AG04450 (cell line): ENCODE measurements at regions not wholly inside any gene's neighbourhood (a gene's known extent, or its start where the extent isn't known, plus 50 kb on each side); places are given as distances from the start of the nearest gene placed in this dataset.

Experiments
- CTCF ChIA-PET: fragments of 300-600, 350-600 bp; formaldehyde crosslinking; extraction: SDS; loops from one replicate; lab custom pipeline; 2022; ENCODE audit warnings: antibody characterized with exemption, inconsistent platforms; lab: Charles Lee
- POLR2A ChIA-PET: fragments of 350-600 bp; formaldehyde crosslinking; extraction: SDS; loops from one replicate; lab custom pipeline; 2021; ENCODE audit warnings: antibody characterized with exemption, inconsistent platforms; lab: Yijun Ruan, JAX
- DNase-seq: peaks from one replicate; pipeline ENCODE4 v3.0.0-alpha.2; 2011; ENCODE audit warnings: low read depth, low spot score
- H3K27ac ChIP-seq: one replicate; pipeline ENCODE4 v1.5.1; 2012; ENCODE audit warnings: low read depth, low read length, control low read depth
- H3K27me3 ChIP-seq: one replicate; pipeline ENCODE4 v1.6.0; 2012; ENCODE audit warnings: low read length; ENCODE audit not compliant: control insufficient read depth, insufficient read depth
- H3K4me3 ChIP-seq: 2 replicates; pipeline ENCODE4 v1.5.1; 2011; ENCODE audit warnings: mild to moderate bottlenecking, low read depth, low read length, control low read depth
- H3K9me3 ChIP-seq: 2 replicates; pipeline ENCODE4 v1.5.1; 2012; ENCODE audit warnings: low read length; ENCODE audit not compliant: control insufficient read depth, insufficient read depth
- TF ChIP-seq, protein P1 (sequence below): IDR thresholded peaks from 2 replicates; pipeline ENCODE4 v1.5.1; 2011; ENCODE audit warnings: low read depth, low read length, control low read depth, inconsistent platforms

DNA sequence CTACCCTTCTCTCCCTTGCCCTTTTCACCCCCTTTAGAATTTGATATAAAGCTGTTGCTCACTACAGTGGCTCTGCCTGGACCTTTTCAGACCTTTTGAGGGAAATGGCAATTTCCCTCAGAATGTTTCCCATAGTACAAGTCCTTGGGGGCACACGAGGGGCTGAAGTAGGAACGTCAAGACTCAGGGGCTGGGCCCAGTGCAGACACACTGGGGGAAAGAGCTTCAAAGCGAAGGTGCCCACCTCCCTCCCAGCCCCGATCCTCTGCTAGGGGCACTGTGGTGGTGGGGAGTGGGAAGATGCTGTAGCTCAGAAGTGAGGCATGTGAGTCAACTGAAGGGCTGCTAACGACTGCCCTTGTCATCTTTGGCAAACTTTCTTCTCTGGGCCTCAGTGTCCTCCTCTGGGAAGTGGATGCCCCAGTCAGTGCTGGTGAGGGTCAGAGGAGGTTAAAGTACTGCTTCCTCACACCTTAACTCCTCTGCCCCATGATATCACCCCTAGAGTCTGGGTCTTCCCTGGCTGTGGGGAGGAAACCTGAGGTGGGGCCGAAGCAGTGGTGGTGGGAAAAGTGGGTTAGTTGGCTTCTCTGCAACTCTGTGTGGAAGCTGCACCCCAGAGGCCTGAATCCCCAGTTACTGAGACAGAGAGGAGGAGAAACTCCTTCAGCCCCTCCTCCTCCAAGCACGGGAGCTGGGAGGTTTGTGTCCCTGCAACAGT, 425.3 kb upstream of the B3GAT1 start:
- TF ChIP-seq, protein P1, sequence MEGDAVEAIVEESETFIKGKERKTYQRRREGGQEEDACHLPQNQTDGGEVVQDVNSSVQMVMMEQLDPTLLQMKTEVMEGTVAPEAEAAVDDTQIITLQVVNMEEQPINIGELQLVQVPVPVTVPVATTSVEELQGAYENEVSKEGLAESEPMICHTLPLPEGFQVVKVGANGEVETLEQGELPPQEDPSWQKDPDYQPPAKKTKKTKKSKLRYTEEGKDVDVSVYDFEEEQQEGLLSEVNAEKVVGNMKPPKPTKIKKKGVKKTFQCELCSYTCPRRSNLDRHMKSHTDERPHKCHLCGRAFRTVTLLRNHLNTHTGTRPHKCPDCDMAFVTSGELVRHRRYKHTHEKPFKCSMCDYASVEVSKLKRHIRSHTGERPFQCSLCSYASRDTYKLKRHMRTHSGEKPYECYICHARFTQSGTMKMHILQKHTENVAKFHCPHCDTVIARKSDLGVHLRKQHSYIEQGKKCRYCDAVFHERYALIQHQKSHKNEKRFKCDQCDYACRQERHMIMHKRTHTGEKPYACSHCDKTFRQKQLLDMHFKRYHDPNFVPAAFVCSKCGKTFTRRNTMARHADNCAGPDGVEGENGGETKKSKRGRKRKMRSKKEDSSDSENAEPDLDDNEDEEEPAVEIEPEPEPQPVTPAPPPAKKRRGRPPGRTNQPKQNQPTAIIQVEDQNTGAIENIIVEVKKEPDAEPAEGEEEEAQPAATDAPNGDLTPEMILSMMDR: no peak
- CTCF ChIA-PET: no interaction called here
- no peak for DNase-seq
- no peak overlapping the region for H3K4me3 ChIP-seq
- H3K27me3 ChIP-seq: no peaks in the 10 kb centered on the region
- POLR2A ChIA-PET: no interaction called here
- no peak overlapping the region for H3K27ac ChIP-seq
- H3K9me3 ChIP-seq: peaks cover 38% of the 10 kb centered on the region

DNA sequence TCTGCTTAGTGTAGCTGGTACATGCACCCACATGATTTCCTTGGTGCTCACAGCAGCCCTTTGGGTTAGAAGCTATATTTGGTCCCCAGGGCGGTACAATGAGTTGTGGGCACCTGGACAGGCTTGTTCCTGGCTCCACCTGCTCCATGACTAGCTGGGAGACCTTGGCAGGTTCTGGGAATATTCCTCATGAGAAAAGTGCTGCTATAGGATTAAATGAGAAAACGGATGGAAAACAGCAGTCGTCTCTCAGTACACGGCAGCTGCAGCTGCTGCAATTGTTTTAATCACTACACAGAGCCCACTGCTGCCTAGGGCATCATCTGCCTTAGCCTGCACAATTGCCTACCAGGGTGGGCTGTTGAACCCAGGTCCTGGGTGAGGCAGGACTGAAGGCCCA, 424.5 kb upstream of the B3GAT1 start:
- Histone ChIP-seq H3K4me3 (no peak overlapping the region), H3K27me3 (no peaks in the 10 kb centered on the region), H3K27ac (no peak overlapping the region), H3K9me3 (peaks cover 34% of the 10 kb centered on the region)
- no peak for DNase-seq
- CTCF ChIA-PET: no interaction called here
- POLR2A ChIA-PET: no interaction called here
- TF ChIP-seq, protein P1: no peak

DNA sequence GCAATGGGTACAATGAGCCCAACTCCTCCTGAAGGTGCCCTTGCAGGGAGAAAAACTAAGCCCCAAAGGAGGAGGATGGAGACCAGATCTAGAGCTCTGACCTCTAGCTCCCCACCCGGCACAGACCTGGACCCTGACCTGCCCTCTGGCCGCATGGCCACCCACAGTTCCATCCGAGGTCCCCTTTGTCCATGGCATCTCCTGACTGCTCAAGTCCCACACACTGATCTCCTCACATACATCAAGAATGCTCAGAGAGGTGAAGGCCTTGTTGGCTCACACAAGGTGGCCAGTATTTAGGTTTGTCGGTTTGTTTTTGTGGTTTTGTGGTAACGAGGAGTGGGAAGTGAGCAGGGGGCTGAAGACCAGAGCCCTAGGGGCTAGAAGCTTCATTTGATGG, 423.5 kb upstream of the B3GAT1 start:
- TF ChIP-seq, protein P1: no peak
- Histone ChIP-seq H3K27ac (no peak overlapping the region), H3K27me3 (no peaks in the 10 kb centered on the region), H3K4me3 (no peak overlapping the region), H3K9me3 (peaks cover 31% of the 10 kb centered on the region)
- no peak for DNase-seq
- ChIA-PET POLR2A (no interaction called here), CTCF (no interaction called here)

GRCh38 chr11:134830312-134830711, 418.3 kb upstream of the B3GAT1 start:
- POLR2A ChIA-PET: no interaction called here
- Histone ChIP-seq H3K4me3 (no peak overlapping the region), H3K27ac (no peak overlapping the region), H3K27me3 (no peaks in the 10 kb centered on the region), H3K9me3 (peaks cover 11% of the 10 kb centered on the region)
- TF ChIP-seq, protein P1: no peak
- no peak for DNase-seq
- CTCF ChIA-PET: no interaction called here

GRCh38 chr11:134823970-134824369, 411.9 kb upstream of the B3GAT1 start:
- TF ChIP-seq, protein P1: no peak
- DNase-seq: no peak
- no peak overlapping the region for H3K4me3 ChIP-seq
- H3K9me3 ChIP-seq: peaks cover 29% of the 10 kb centered on the region
- no peaks in the 10 kb centered on the region for H3K27me3 ChIP-seq
- CTCF ChIA-PET: no interaction called here
- no peak overlapping the region for H3K27ac ChIP-seq
- POLR2A ChIA-PET: no interaction called here
